Tibial nerve (tissue), 4 donors: ENCODE measurements at regions not wholly inside any gene's neighbourhood (a gene's known extent, or its start where the extent isn't known, plus 50 kb on each side); places are given as distances from the start of the nearest gene placed in this dataset.

ENCODE experiments used
- DNase-seq, 2 donors: peaks; one replicate each; pipeline ENCODE4 v3.0.0-alpha.2; 2019; ENCODE audit warnings: low spot score in 2 of 2
- H3K27ac ChIP-seq, 4 donors: fragments of 200-600 bp; sonication (generic) in 3 of 4; one replicate each; pipeline ENCODE4 v1.5.1; 2017 to 2019; ENCODE audit warnings: mild to moderate bottlenecking in 1 of 4
- H3K27me3 ChIP-seq, 2 donors: fragments of 200-600 bp; sonication (generic) in 1 of 2; one replicate each; pipeline versions ENCODE4 v1.5.1 to v1.6.0; 2017 to 2019
- H3K36me3 ChIP-seq, 3 donors: fragments of 200-600 bp; sonication (generic); one replicate each; pipeline ENCODE4 v1.5.1; 2018 to 2019
- H3K4me1 ChIP-seq, 4 donors: fragments of 200-600 bp; sonication (generic) in 3 of 4; one replicate each; pipeline ENCODE4 v1.5.1; 2017 to 2019
- H3K4me3 ChIP-seq, 4 donors: fragments of 200-600 bp; sonication (generic) in 3 of 4; one replicate each; pipeline ENCODE4 v1.5.1; 2017 to 2019; ENCODE audit warnings: mild to moderate bottlenecking in 1 of 4, moderate library complexity in 1 of 4
- H3K9me3 ChIP-seq, 4 donors: fragments of 200-600 bp; sonication (generic) in 3 of 4; one replicate each; pipeline ENCODE4 v1.5.1; 2017 to 2019
- EP300 ChIP-seq, 2 donors: sonication (generic); formaldehyde crosslinking; IDR thresholded peaks; one replicate each; pipeline ENCODE4 v1.6.1; 2017; ENCODE audit warnings: antibody characterized with exemption in 2 of 2, mild to moderate bottlenecking in 1 of 2
- POLR2A ChIP-seq, 2 donors: fragments of 450-650 bp; IDR thresholded peaks; one replicate each; pipeline ENCODE4 v1.6.1; 2017; ENCODE audit warnings: antibody characterized with exemption in 2 of 2, mild to moderate bottlenecking in 2 of 2, moderate library complexity in 2 of 2
- WGBS, 2 donors: methylation state at CpG; one replicate each; pipeline ENCODE4 v1.1.5; 2018; 5-methylcytosine and 5-hydroxymethylcytosine counted together
- TF ChIP-seq, protein P1 (sequence below), 5 experiments: fragments of 200-600 bp in 3 of 5; fragments of 450-650 bp in 2 of 5; sonication (generic) in 3 of 5; IDR thresholded peaks; one replicate each; pipeline ENCODE4 v1.5.1; 2016 to 2019; ENCODE audit warnings: antibody characterized with exemption in 5 of 5, mild to moderate bottlenecking in 3 of 5, moderate library complexity in 2 of 5

DNA sequence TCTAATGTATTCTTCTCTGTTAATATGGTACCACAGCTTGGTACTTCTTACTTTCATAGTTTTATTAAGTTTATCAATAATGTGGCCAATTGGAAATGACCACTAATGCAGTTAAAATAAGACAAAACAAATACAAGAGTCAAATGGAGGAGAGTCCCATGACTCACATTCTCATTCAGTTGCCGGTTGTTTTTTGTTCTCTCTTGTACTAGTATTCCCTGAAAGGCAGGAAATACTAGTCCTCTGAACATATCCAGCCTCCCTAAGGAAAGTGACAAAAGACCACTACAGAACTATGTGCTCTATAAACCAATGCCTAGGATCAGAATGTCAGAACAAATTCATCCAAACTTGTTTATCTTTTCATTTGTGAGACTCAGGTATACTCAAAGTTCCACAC, 165.2 kb upstream of the SAMSN1 start:
- Histone ChIP-seq H3K4me3 (no peak overlapping the region), H3K27ac (no peak overlapping the region), H3K36me3 (no peaks in the 10 kb centered on the region), H3K4me1 (no peaks in the 10 kb centered on the region), H3K9me3 (peaks cover 0 to 12% (median 2%) of the 10 kb centered on the region in 4 donors), H3K27me3 (no peaks in the 10 kb centered on the region)
- WGBS, 2 donors = 74 to 80% methylated on average over 1 of the region's 1 CpG
- TF ChIP-seq, protein P1, sequence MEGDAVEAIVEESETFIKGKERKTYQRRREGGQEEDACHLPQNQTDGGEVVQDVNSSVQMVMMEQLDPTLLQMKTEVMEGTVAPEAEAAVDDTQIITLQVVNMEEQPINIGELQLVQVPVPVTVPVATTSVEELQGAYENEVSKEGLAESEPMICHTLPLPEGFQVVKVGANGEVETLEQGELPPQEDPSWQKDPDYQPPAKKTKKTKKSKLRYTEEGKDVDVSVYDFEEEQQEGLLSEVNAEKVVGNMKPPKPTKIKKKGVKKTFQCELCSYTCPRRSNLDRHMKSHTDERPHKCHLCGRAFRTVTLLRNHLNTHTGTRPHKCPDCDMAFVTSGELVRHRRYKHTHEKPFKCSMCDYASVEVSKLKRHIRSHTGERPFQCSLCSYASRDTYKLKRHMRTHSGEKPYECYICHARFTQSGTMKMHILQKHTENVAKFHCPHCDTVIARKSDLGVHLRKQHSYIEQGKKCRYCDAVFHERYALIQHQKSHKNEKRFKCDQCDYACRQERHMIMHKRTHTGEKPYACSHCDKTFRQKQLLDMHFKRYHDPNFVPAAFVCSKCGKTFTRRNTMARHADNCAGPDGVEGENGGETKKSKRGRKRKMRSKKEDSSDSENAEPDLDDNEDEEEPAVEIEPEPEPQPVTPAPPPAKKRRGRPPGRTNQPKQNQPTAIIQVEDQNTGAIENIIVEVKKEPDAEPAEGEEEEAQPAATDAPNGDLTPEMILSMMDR (IDR thresholded peaks at IDR 0.05) = no peak
- TF ChIP-seq POLR2A (IDR thresholded peaks at IDR 0.05) (no peak), EP300 (IDR thresholded peaks at IDR 0.05) (no peak)
- no peak for DNase-seq

DNA sequence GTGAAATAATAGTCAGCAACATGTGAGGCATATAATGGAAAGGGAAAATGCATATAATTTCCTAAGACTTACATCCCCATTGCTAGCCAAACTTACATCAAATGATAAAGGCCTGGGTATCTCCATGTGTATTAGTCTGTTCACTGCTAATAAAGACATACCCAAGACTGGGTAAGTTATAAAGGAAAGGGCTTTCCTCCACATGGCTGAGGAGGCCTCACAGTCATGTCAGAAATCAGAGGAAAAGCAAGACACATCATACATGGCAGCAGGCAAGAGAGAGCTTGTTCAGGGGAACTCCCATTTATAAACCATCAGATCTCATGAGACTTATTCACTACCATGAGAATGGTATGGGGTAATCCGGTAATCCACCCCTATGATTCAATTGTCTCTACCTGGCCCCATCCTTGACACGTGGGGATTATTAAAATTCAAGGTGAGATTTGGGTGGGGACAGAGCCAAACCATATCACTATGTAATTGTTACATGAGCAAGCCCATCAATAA, 161.5 kb upstream of the SAMSN1 start:
- Histone ChIP-seq H3K9me3 (peaks cover 0 to 10% (median 0%) of the 10 kb centered on the region in 4 donors), H3K27me3 (no peaks in the 10 kb centered on the region), H3K4me1 (no peaks in the 10 kb centered on the region), H3K27ac (no peak overlapping the region), H3K4me3 (no peak overlapping the region), H3K36me3 (no peaks in the 10 kb centered on the region)
- DNase-seq = no peak
- TF ChIP-seq POLR2A (IDR thresholded peaks at IDR 0.05) (no peak), EP300 (IDR thresholded peaks at IDR 0.05) (no peak)
- TF ChIP-seq, protein P1 (IDR thresholded peaks at IDR 0.05) = no peak
- 26 to 80% methylated on average over 2 of the region's 2 CpGs for WGBS, 2 donors

DNA sequence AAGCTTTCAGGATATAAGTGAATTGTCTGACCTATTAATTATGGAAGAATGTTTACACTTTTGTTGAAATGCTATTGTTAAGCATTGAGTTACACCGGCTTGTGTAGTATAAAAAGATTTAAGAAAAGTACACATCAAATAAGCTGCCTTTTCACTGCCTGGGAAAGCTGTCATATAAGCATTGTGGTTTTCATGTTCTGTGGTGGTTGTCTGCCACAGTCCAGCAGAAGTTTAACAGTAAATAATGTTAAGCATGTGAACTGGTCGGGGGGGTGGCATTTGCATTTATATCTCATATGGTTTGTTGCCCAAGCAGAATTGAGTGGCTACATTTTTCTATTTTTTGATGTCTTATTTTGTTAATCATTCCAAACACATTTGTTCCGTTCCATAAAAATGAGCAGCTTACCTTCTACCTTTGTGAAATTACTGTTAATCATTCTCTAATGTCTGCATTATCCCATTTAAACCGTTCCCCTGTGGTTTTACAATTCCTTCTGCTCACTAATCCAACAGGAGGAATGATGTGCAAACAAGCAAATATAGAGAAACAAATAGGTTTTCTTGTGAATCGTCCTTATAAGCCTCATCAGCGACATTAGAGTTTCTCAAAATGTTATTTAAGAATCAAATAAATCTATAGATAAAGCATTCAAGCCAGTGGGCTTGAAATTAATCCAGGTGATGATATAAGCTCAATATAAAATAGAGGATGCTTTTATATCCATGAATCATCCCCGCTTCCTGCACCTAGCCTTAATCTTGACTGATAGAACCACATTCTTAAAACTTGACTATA, 160.8 kb upstream of the SAMSN1 start:
- Histone ChIP-seq H3K4me3 (no peak overlapping the region), H3K4me1 (no peaks in the 10 kb centered on the region), H3K36me3 (no peaks in the 10 kb centered on the region), H3K27ac (no peak overlapping the region), H3K9me3 (peaks cover 0 to 3% (median 0%) of the 10 kb centered on the region in 4 donors), H3K27me3 (no peaks in the 10 kb centered on the region)
- TF ChIP-seq EP300 (IDR thresholded peaks at IDR 0.05) = no peak
- 62 to 65% methylated on average over 7 of the region's 7 CpGs for WGBS, 2 donors
- DNase-seq = no peak

DNA sequence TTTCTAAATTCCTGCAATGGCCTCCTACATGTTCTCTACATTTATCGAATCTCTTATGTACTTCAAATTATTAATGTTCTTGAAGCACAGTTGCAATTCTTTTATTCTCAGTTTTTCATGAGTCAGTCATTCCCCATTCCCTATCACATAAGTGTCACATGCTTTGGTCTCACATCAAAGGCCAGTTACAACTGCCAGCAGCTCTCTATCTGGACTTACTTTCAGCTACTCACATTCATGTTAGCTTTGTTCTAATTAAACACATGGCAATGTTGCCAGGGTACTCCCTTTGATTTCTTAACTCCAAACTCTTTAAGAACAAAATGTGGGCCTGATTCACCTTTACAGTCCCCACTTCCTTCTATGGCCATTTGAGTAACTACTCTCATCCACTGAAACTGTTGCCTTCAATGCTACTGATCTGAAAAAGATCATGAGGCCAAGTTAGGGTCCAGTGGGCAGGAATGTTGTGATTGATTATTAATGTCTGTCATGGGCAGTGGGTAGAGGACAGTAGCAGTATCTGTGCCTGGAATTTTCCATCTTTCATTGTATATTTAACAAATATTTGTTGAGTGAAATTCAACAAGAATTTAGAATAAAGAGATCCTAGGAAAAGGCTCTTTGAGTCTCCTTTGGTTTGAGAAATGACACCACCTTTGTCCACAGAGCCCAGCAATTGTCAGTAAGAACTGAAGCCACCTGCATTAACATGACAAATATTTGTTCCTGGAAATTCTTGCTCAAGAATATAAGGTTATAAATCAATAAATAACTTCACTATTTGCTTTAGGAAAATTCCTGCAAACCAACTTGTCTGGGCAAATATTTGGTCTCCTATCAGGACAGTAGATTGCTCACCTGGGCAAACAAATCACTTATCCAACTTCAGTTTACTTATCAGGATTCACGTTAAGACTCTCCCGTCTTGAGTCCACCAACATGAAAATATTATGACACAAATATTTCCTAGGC, 153.6 kb upstream of the SAMSN1 start:
- no peak for TF ChIP-seq POLR2A (IDR thresholded peaks at IDR 0.05)
- TF ChIP-seq EP300 (IDR thresholded peaks at IDR 0.05) = no peak
- TF ChIP-seq, protein P1 (IDR thresholded peaks at IDR 0.05) = no peak
- no peak for DNase-seq
- 92% methylated on average over 3 of the region's 3 CpGs for WGBS, 2 donors
- Histone ChIP-seq H3K27me3 (no peaks in the 10 kb centered on the region), H3K36me3 (no peaks in the 10 kb centered on the region), H3K4me1 (no peaks in the 10 kb centered on the region), H3K27ac (no peak overlapping the region), H3K4me3 (no peak overlapping the region), H3K9me3 (no peaks in the 10 kb centered on the region)

DNA sequence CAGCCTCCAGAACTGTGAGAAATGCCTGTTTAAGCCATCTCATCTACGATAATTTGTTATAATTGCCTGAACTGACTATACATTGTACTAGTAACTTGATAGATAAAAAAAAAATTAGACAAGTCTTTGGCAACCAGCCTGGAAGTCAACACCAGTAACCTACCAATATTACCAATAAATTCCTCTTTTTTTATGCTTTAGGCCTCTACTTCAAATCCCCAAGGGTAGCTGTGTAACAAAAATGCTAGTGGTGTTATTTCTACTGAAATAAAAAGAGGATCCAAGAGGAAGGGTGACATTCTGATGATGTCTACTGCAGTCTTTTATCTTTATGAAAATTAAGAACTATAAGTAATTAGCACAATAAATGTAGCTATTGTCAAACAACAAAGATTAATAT, 151.7 kb upstream of the SAMSN1 start:
- no peaks in the 10 kb centered on the region for H3K27me3 ChIP-seq
- no peaks in the 10 kb centered on the region for H3K4me1 ChIP-seq
- no peaks in the 10 kb centered on the region for H3K36me3 ChIP-seq
- H3K27ac ChIP-seq = no peak overlapping the region
- H3K9me3 ChIP-seq = no peaks in the 10 kb centered on the region
- no peak for TF ChIP-seq EP300 (IDR thresholded peaks at IDR 0.05)
- TF ChIP-seq POLR2A (IDR thresholded peaks at IDR 0.05) = no peak
- TF ChIP-seq, protein P1 (IDR thresholded peaks at IDR 0.05) = no peak
- DNase-seq = no peak
- 94% methylated on average over 1 of the region's 1 CpG for WGBS, 2 donors
- no peak overlapping the region for H3K4me3 ChIP-seq
